ENCODE measurements at regions not wholly inside any gene's neighbourhood (a gene's known extent, or its start where the extent isn't known, plus 50 kb on each side); places are given as distances from the start of the nearest gene placed in this dataset.

GRCh38 chr11:45390407-45390806 is 104.3 kb upstream of the SYT13 start:
- WGBS, 2 experiments (ENCODE audit: extremely low coverage in 2 of 2, insufficient read length in 1 of 2) = no CpG with 5 or more reads among the region's 5 CpGs
- Histone ChIP-seq H3K27me3 (ENCODE audit: control insufficient read depth, insufficient read depth, low read length) (peaks cover 14% of the 10 kb centered on the region), H4K8ac (ENCODE audit: low read depth in 2 of 2, low read length in 2 of 2) (no peak overlapping the region), H3K9ac (ENCODE audit: low read depth, low read length) (no peak overlapping the region), H3K4me2 (ENCODE audit: low read depth, low read length) (no peak overlapping the region), H3K14ac (replicated peaks; ENCODE audit: low read depth, low read length) (no peak overlapping the region), H2BK5ac (ENCODE audit: low read depth, low read length, poor library complexity, severe bottlenecking) (no peak overlapping the region), H3K4me1 (ENCODE audit: control insufficient read depth, insufficient read depth, low read length) (no peaks in the 10 kb centered on the region), H3K23ac (ENCODE audit: low read depth, low read length) (no peak overlapping the region), H3K56ac (ENCODE audit: extremely low read depth, insufficient read depth, low read length) (no peak overlapping the region), H3K9me1 (ENCODE audit: insufficient read depth, low read length) (no peaks in the 10 kb centered on the region), H4K5ac (ENCODE audit: low read depth, low read length) (no peak overlapping the region), H3K27ac (ENCODE audit: insufficient read depth, low read length) (no peak overlapping the region), H2BK120ac (ENCODE audit: low read depth, low read length) (no peak overlapping the region), H4K20me1 (ENCODE audit: insufficient read depth, low read length) (no peaks in the 10 kb centered on the region), H2BK15ac (ENCODE audit: low read depth, low read length) (no peak overlapping the region), H3K36me3 (ENCODE audit: control insufficient read depth, insufficient read depth, low read length) (no peaks in the 10 kb centered on the region), H2BK20ac (ENCODE audit: low read depth, low read length) (no peak overlapping the region), H3K4ac (ENCODE audit: low read depth, low read length) (no peak overlapping the region), H3K18ac (ENCODE audit: low read depth, low read length) (no peak overlapping the region), H3K79me1 (ENCODE audit: low read depth in 1 of 2, low read length in 2 of 2) (no peaks in the 10 kb centered on the region), H2AK9ac (replicated peaks; ENCODE audit: low read depth, low read length, poor library complexity) (no peak overlapping the region), H2AFZ (replicated peaks; ENCODE audit: low read length, poor library complexity) (no peak overlapping the region), H4K91ac (ENCODE audit: insufficient read depth, low read depth, low read length) (no peak overlapping the region), H3K9me3 (ENCODE audit: control insufficient read depth, insufficient read depth, low read length) (no peaks in the 10 kb centered on the region), H2AK5ac (ENCODE audit: low read depth, low read length) (no peak overlapping the region), H3K4me3 (ENCODE audit: insufficient read depth, low read depth, low read length) (no peak overlapping the region)
- no peak for TF ChIP-seq BHLHE40 (IDR thresholded peaks at IDR 0.05; ENCODE audit: low read depth, low read length)
- TF ChIP-seq RFX5 (IDR thresholded peaks at IDR 0.05; ENCODE audit: low read depth, low read length) = no peak
- no peak for TF ChIP-seq MAFK (IDR thresholded peaks at IDR 0.05; ENCODE audit: low read depth, low read length)
- TF ChIP-seq MXI1 (IDR thresholded peaks at IDR 0.05; ENCODE audit: borderline replicate concordance, low read depth, low read length) = no peak
- no peak for TF ChIP-seq CHD1 (IDR thresholded peaks at IDR 0.05; ENCODE audit: low read depth, low read length)
- TF ChIP-seq POLR2A (IDR thresholded peaks at IDR 0.05; ENCODE audit: low read depth, low read length) = no peak
- no peak for TF ChIP-seq USF2 (IDR thresholded peaks at IDR 0.05; ENCODE audit: low read depth, low read length)
- TF ChIP-seq MAZ (IDR thresholded peaks at IDR 0.05; ENCODE audit: borderline replicate concordance, low read depth, low read length) = no peak
- no peak for TF ChIP-seq NFE2L2 (IDR thresholded peaks at IDR 0.05; ENCODE audit: low read depth, low read length)
- no peak for TF ChIP-seq CEBPB (IDR thresholded peaks at IDR 0.05; ENCODE audit: low read depth, low read length)
- TF ChIP-seq CTCF (conservative IDR thresholded peaks at IDR 0.05; ENCODE audit: low read depth, low read length) = no peak
- TF ChIP-seq, protein P1, sequence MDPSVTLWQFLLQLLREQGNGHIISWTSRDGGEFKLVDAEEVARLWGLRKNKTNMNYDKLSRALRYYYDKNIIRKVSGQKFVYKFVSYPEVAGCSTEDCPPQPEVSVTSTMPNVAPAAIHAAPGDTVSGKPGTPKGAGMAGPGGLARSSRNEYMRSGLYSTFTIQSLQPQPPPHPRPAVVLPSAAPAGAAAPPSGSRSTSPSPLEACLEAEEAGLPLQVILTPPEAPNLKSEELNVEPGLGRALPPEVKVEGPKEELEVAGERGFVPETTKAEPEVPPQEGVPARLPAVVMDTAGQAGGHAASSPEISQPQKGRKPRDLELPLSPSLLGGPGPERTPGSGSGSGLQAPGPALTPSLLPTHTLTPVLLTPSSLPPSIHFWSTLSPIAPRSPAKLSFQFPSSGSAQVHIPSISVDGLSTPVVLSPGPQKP (IDR thresholded peaks at IDR 0.05; ENCODE audit: borderline replicate concordance, low read depth, low read length) = no peak
- TF ChIP-seq FOS (IDR thresholded peaks at IDR 0.05; ENCODE audit: low read depth, low read length) = no peak
- no peak for TF ChIP-seq RCOR1 (IDR thresholded peaks at IDR 0.05; ENCODE audit: insufficient replicate concordance, low read length)
- in situ Hi-C loops (cut with MboI; ENCODE audit: low sequenced_read_pairs) (no loop called here), dilution Hi-C loops (cut with HindIII; ENCODE audit: low sequenced_read_pairs, unreplicated experiment) (no loop called here), intact Hi-C loops (cut with micrococcal nuclease) (no loop called here)
- BruUV-seq (replicated peaks) = no TSS peak
- ChIA-PET POLR2A (ENCODE audit: unreplicated experiment) (no interaction called here), CTCF (no interaction called here)
- no peak for ATAC-seq (ENCODE audit: low read depth)
- no peak for DNase-seq

Measured in IMR-90 (cell line).